ENCODE measurements at regions not wholly inside any gene's neighbourhood (a gene's known extent, or its start where the extent isn't known, plus 50 kb on each side); places are given as distances from the start of the nearest gene placed in this dataset.

DNA sequence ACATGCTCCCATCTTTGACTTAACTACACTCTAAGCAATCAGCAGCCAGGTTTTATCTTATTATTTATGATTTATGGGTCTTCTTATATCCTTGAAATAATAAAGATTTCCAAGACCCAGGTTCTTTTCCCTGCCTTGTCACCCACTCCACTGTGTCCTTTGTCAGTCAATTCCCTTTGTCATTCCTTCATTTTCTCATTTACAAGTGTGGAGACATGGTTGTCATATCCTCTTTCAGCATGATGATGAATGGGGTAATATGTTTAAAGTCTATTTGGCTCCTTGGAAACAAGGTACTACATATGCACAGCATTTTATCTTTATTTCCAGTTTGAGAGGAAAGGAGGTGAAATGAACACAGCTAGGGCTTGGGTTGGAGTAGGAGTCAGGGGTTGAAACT is 521.8 kb downstream of the LMO7 start:
- DNase-seq (ENCODE audit: low read depth, low spot score): no peak
- ChIA-PET CTCF (interaction anchor here (1.0 kb wide), 1 partner anchor 9 kb away, joined by 3 read pairs; no protein-coding TSS in a partner anchor), POLR2A (no interaction called here)
- no peak for FAIRE-seq
- dilution Hi-C loops (cut with MboI; ENCODE audit: extremely low pct_ligation_motif_present, low sequenced_read_pairs): no loop called here
- Histone ChIP-seq H3K27me3 (ENCODE audit: control insufficient read depth in 2 of 2, insufficient read depth in 2 of 2, low read length in 2 of 2) (no peaks in the 10 kb centered on the region), H3K4me1 (ENCODE audit: control insufficient read depth, extremely low read depth, insufficient read depth, low read length) (no peaks in the 10 kb centered on the region), H3K9me1 (replicated peaks; ENCODE audit: control insufficient read depth, extremely low read depth, insufficient read depth, low read length) (no peaks in the 10 kb centered on the region), H4K20me1 (replicated peaks; ENCODE audit: control insufficient read depth, extremely low read depth, insufficient read depth, low read length) (no peaks in the 10 kb centered on the region), H3K4me2 (ENCODE audit: insufficient read depth, low read length) (no peak overlapping the region), H3K79me2 (ENCODE audit: control insufficient read depth, insufficient read depth, low read length) (no peaks in the 10 kb centered on the region), H3K9ac (replicated peaks; ENCODE audit: extremely low read depth, insufficient read depth, low read length) (no peak overlapping the region), H3K9me3 (replicated peaks; ENCODE audit: control insufficient read depth, insufficient read depth, low read length) (no peaks in the 10 kb centered on the region), H3K4me3 (replicated peaks in 1 of 3; ENCODE audit: insufficient read depth in 1 of 3, low read depth in 1 of 3, low read length in 3 of 3) (no peak overlapping the region), H3K36me3 (ENCODE audit: control insufficient read depth in 2 of 2, extremely low read depth in 1 of 2, insufficient read depth in 2 of 2, low read length in 2 of 2) (no peaks in the 10 kb centered on the region), H3K27ac (ENCODE audit: insufficient read depth, low read depth, low read length) (no peak overlapping the region), H2AFZ (ENCODE audit: low read depth, low read length) (no peak overlapping the region)
- TF ChIP-seq GATA2 (IDR thresholded peaks at IDR 0.05; ENCODE audit: insufficient read depth, insufficient read length, low read depth, low read length) (no peak), POLR2A (IDR thresholded peaks at IDR 0.05; ENCODE audit: low read depth, low read length) (no peak), POLR2AphosphoS5 (IDR thresholded peaks at IDR 0.05; ENCODE audit: insufficient read depth, low read depth, low read length) (no peak), EZH2 (IDR thresholded peaks at IDR 0.05; ENCODE audit: borderline replicate concordance, low read depth, low read length, severe bottlenecking) (no peak), FOS (IDR thresholded peaks at IDR 0.05; ENCODE audit: borderline replicate concordance, insufficient read depth, low read length) (no peak)
- TF ChIP-seq, protein P1, sequence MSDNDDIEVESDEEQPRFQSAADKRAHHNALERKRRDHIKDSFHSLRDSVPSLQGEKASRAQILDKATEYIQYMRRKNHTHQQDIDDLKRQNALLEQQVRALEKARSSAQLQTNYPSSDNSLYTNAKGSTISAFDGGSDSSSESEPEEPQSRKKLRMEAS (IDR thresholded peaks at IDR 0.05; ENCODE audit: insufficient read depth, insufficient read length): no peak
- BruUV-seq (replicated peaks): no TSS peak
- intact Hi-C loops (cut with micrococcal nuclease): no loop called here

DNA sequence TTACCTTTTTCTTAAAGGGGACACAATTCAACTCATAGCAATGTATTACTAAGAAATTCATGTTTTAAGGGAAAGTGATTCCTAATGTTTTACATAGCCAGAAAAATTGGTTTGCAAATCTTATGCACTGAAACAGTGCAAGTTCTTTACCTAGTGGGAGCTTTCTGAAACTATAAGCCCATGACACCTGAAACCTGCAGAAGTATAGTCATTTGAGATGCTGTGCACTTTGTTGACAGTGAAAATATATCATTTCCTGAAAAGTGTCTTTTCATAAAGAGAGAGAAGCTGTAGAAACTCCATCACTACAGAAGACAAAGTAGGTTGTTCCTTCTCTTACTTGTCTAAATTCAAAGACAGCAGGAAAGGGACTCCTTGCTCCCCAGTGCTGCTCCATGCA is 517.1 kb downstream of the LMO7 start:
- BruUV-seq (replicated peaks): no TSS peak
- TF ChIP-seq, protein P2, sequence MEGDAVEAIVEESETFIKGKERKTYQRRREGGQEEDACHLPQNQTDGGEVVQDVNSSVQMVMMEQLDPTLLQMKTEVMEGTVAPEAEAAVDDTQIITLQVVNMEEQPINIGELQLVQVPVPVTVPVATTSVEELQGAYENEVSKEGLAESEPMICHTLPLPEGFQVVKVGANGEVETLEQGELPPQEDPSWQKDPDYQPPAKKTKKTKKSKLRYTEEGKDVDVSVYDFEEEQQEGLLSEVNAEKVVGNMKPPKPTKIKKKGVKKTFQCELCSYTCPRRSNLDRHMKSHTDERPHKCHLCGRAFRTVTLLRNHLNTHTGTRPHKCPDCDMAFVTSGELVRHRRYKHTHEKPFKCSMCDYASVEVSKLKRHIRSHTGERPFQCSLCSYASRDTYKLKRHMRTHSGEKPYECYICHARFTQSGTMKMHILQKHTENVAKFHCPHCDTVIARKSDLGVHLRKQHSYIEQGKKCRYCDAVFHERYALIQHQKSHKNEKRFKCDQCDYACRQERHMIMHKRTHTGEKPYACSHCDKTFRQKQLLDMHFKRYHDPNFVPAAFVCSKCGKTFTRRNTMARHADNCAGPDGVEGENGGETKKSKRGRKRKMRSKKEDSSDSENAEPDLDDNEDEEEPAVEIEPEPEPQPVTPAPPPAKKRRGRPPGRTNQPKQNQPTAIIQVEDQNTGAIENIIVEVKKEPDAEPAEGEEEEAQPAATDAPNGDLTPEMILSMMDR (IDR thresholded peaks at IDR 0.05; ENCODE audit: extremely low read depth in 1 of 2, insufficient read depth in 1 of 2, low read depth in 1 of 2, low read length in 2 of 2): no peak
- no peak for TF ChIP-seq JUN (IDR thresholded peaks at IDR 0.05; ENCODE audit: borderline replicate concordance, insufficient read depth, insufficient read length, low read depth)
- TF ChIP-seq, protein P1 (IDR thresholded peaks at IDR 0.05; ENCODE audit: insufficient read depth, insufficient read length): no peak
- TF ChIP-seq MYC (IDR thresholded peaks at IDR 0.05; ENCODE audit: low read depth, low read length): no peak
- no peak for TF ChIP-seq POLR2A (IDR thresholded peaks at IDR 0.05; ENCODE audit: low read depth, low read length)
- no peak for TF ChIP-seq FOS (IDR thresholded peaks at IDR 0.05; ENCODE audit: borderline replicate concordance, insufficient read depth, low read length)
- TF ChIP-seq GATA2 (IDR thresholded peaks at IDR 0.05; ENCODE audit: insufficient read depth, insufficient read length, low read depth, low read length): no peak
- TF ChIP-seq EZH2 (IDR thresholded peaks at IDR 0.05; ENCODE audit: borderline replicate concordance, low read depth, low read length, severe bottlenecking): no peak
- no peak for TF ChIP-seq POLR2AphosphoS5 (IDR thresholded peaks at IDR 0.05; ENCODE audit: insufficient read depth, low read depth, low read length)
- H3K9me1 ChIP-seq (replicated peaks; ENCODE audit: control insufficient read depth, extremely low read depth, insufficient read depth, low read length): no peaks in the 10 kb centered on the region
- CTCF ChIA-PET: no interaction called here
- DNase-seq (ENCODE audit: low read depth, low spot score) (no peak), FAIRE-seq (no peak)
- H2AFZ ChIP-seq (ENCODE audit: low read depth, low read length): no peak overlapping the region
- H3K9ac ChIP-seq (replicated peaks; ENCODE audit: extremely low read depth, insufficient read depth, low read length): no peak overlapping the region
- no peaks in the 10 kb centered on the region for H3K9me3 ChIP-seq (replicated peaks; ENCODE audit: control insufficient read depth, insufficient read depth, low read length)
- no peaks in the 10 kb centered on the region for H3K36me3 ChIP-seq (ENCODE audit: control insufficient read depth in 2 of 2, extremely low read depth in 1 of 2, insufficient read depth in 2 of 2, low read length in 2 of 2)
- H3K4me1 ChIP-seq (ENCODE audit: control insufficient read depth, extremely low read depth, insufficient read depth, low read length): no peaks in the 10 kb centered on the region
- intact Hi-C loops (cut with micrococcal nuclease): no loop called here
- H3K27me3 ChIP-seq (ENCODE audit: control insufficient read depth in 2 of 2, insufficient read depth in 2 of 2, low read length in 2 of 2): no peaks in the 10 kb centered on the region
- H3K4me2 ChIP-seq (ENCODE audit: insufficient read depth, low read length): no peak overlapping the region
- no peak overlapping the region for H3K4me3 ChIP-seq (replicated peaks in 1 of 3; ENCODE audit: insufficient read depth in 1 of 3, low read depth in 1 of 3, low read length in 3 of 3)
- POLR2A ChIA-PET: no interaction called here
- dilution Hi-C loops (cut with MboI; ENCODE audit: extremely low pct_ligation_motif_present, low sequenced_read_pairs): no loop called here
- H3K79me2 ChIP-seq (ENCODE audit: control insufficient read depth, insufficient read depth, low read length): no peaks in the 10 kb centered on the region
- no peaks in the 10 kb centered on the region for H4K20me1 ChIP-seq (replicated peaks; ENCODE audit: control insufficient read depth, extremely low read depth, insufficient read depth, low read length)
- H3K27ac ChIP-seq (ENCODE audit: insufficient read depth, low read depth, low read length): no peak overlapping the region

Data from endothelial cell of umbilical vein (primary cell).